ENCODE measurements at regions not wholly inside any gene's neighbourhood (a gene's known extent, or its start where the extent isn't known, plus 50 kb on each side); places are given as distances from the start of the nearest gene placed in this dataset.

DNA sequence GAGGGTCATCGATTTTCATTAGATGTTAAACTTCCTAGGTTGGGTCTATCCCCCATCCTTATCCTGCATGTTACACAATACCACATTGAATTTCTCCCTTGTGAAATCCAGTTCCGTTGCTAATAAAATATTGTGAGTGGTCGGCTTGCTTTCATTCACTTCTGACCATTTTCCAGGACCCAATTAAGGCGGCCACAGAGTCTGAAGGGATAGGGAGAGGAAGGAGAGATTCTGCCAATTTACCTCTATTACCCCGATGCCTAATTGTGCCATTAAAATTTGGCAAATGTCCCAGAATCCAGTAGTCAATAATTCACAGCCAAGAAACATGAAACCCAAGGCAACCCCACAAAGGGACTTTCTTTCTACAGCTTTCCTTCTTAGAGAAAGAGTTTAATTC is 129.9 kb downstream of the IPMK start:
- TF ChIP-seq, protein P1, sequence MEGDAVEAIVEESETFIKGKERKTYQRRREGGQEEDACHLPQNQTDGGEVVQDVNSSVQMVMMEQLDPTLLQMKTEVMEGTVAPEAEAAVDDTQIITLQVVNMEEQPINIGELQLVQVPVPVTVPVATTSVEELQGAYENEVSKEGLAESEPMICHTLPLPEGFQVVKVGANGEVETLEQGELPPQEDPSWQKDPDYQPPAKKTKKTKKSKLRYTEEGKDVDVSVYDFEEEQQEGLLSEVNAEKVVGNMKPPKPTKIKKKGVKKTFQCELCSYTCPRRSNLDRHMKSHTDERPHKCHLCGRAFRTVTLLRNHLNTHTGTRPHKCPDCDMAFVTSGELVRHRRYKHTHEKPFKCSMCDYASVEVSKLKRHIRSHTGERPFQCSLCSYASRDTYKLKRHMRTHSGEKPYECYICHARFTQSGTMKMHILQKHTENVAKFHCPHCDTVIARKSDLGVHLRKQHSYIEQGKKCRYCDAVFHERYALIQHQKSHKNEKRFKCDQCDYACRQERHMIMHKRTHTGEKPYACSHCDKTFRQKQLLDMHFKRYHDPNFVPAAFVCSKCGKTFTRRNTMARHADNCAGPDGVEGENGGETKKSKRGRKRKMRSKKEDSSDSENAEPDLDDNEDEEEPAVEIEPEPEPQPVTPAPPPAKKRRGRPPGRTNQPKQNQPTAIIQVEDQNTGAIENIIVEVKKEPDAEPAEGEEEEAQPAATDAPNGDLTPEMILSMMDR (IDR thresholded peaks at IDR 0.05): no peak
- TF ChIP-seq EZH2 (IDR thresholded peaks at IDR 0.05; ENCODE audit: borderline replicate concordance, insufficient read depth, low read depth, low read length, poor library complexity, severe bottlenecking): no peak
